Heart left ventricle (tissue), 13 donors: ENCODE measurements at regions not wholly inside any gene's neighbourhood (a gene's known extent, or its start where the extent isn't known, plus 50 kb on each side); places are given as distances from the start of the nearest gene placed in this dataset.

Source experiments
- CTCF ChIP-seq, 12 donors: fragments of 200-600 bp; sonication (generic) in 4 of 12; IDR thresholded peaks; one replicate each; pipeline versions ENCODE4 v1.5.0 to v1.8.0; 2018 to 2022; ENCODE audit warnings: antibody characterized with exemption in 12 of 12, mild to moderate bottlenecking in 5 of 12
- POLR2A ChIP-seq, 2 donors: fragments of 450-650 bp; IDR thresholded peaks; one replicate each; pipeline ENCODE4 v1.6.1; 2017; ENCODE audit warnings: antibody characterized with exemption in 2 of 2, mild to moderate bottlenecking in 2 of 2, moderate library complexity in 2 of 2
- donor health status: ischemic (EF 13 %, LVEDD 7.1; RV severe dilation, severe dysfunction).
- donor health status: DM: no; HTN: yes; CAD: no.
- donor health status: DM: no; HTN: no; CAD: no.
- donor health status: ischemic (EF 25% LVEDD 6.9; RV normal size, moderate dysfunction).
- donor health status: ischemic (EF 25% LVEDD 5.7; RV mildly dilated, moderate dysfunction).
- donor health status: ischemic (EF 35%, LVEDD 5.7; RV mildly dilated, moderate dysfunction).
- donor health status: nonischemic (EF 11% LVEDD 7.7; RV severe dilation, severe dysfunction).
- donor health status: DM: yes; HTN: yes; CAD: no.
- donor health status: PGD.
- donor health status: ischemic (EF 29% LVEDD 5.4; RV normal size, mild dysfunction).
- donor health status: nonischemic (EF 23%, LVEDD 6.1; RV moderate dilation, normal function).

GRCh38 chr9:91060520-91061343, 259.1 kb downstream of the SYK start:
- TF ChIP-seq CTCF (IDR thresholded peaks at IDR 0.05), result no peak
- no peak for TF ChIP-seq POLR2A (IDR thresholded peaks at IDR 0.05)
